DMS 273 (cell line): ENCODE measurements at regions not wholly inside any gene's neighbourhood (a gene's known extent, or its start where the extent isn't known, plus 50 kb on each side); places are given as distances from the start of the nearest gene placed in this dataset.

Experiments used
- DNase-seq: peaks from one replicate; lab custom pipeline; 2025; ENCODE audit not compliant: unreplicated experiment; lab: John Stamatoyannopoulos, UW

- no peak for DNase-seq
Observed at GRCh38 chr4:30837131-30837539, 117.0 kb downstream of the PCDH7 start.

- DNase-seq = no peak
Observed at GRCh38 chr4:30837861-30838260, 117.7 kb downstream of the PCDH7 start.

- no peak for DNase-seq
Observed at GRCh38 chr4:30838331-30838730, 118.2 kb downstream of the PCDH7 start.

- DNase-seq = no peak
Observed at GRCh38 chr4:30839583-30840520, 119.7 kb downstream of the PCDH7 start.

- no peak for DNase-seq
Observed at GRCh38 chr4:30840571-30840970, 120.4 kb downstream of the PCDH7 start.

- no peak for DNase-seq
Observed at GRCh38 chr4:30842142-30842541, 122.0 kb downstream of the PCDH7 start.

- no peak for DNase-seq
Observed at GRCh38 chr4:30842689-30843088, 122.5 kb downstream of the PCDH7 start.

GRCh38 chr4:30844861-30845582, 124.9 kb downstream of the PCDH7 start:
- no peak for DNase-seq

GRCh38 chr4:30847167-30847566, 127.0 kb downstream of the PCDH7 start:
- no peak for DNase-seq

GRCh38 chr4:30847958-30848357, 127.8 kb downstream of the PCDH7 start:
- DNase-seq = no peak

- DNase-seq = no peak
Observed at GRCh38 chr4:30854531-30854930, 134.4 kb downstream of the PCDH7 start.

- no peak for DNase-seq
Observed at GRCh38 chr4:30855232-30855631, 135.1 kb downstream of the PCDH7 start.

GRCh38 chr4:30856795-30857564, 136.8 kb downstream of the PCDH7 start:
- DNase-seq = no peak

GRCh38 chr4:30860978-30861377, 140.8 kb downstream of the PCDH7 start:
- no peak for DNase-seq

GRCh38 chr4:30862196-30862595, 142.0 kb downstream of the PCDH7 start:
- no peak for DNase-seq

GRCh38 chr4:30863021-30863420, 142.9 kb downstream of the PCDH7 start:
- DNase-seq = no peak

- no peak for DNase-seq
Observed at GRCh38 chr4:30865691-30866090, 145.5 kb downstream of the PCDH7 start.

GRCh38 chr4:30866346-30866745, 146.2 kb downstream of the PCDH7 start:
- no peak for DNase-seq

GRCh38 chr4:30866907-30867306, 146.7 kb downstream of the PCDH7 start:
- no peak for DNase-seq

GRCh38 chr4:30867427-30867826, 147.3 kb downstream of the PCDH7 start:
- DNase-seq = no peak

GRCh38 chr4:30868111-30868895, 148.1 kb downstream of the PCDH7 start:
- DNase-seq = no peak
